ENCODE measurements at regions not wholly inside any gene's neighbourhood (a gene's known extent, or its start where the extent isn't known, plus 50 kb on each side); places are given as distances from the start of the nearest gene placed in this dataset.

GRCh38 chr11:134609361-134610115 lies 197.5 kb upstream of the B3GAT1 start:
- H3K27me3 ChIP-seq, result no peaks in the 10 kb centered on the region
- no peak overlapping the region for H3K4me2 ChIP-seq
- no peak for DNase-seq (ENCODE audit: low spot score)
- H3K9me3 ChIP-seq (ENCODE audit: low read depth), result no peaks in the 10 kb centered on the region
- Mint-ChIP-seq H3K4me3 (no peak overlapping the region), H3K36me3 (no peaks in the 10 kb centered on the region), H3K4me1 (peaks cover 3% of the 10 kb centered on the region), H3K27ac (no peak overlapping the region), H3K27me3 (ENCODE audit: insufficient read depth, low read depth) (peaks cover 16% of the 10 kb centered on the region), H3K9me3 (no peaks in the 10 kb centered on the region)
- H3K9ac ChIP-seq, result no peak overlapping the region
- no peaks in the 10 kb centered on the region for H3K36me3 ChIP-seq
- no peak for TF ChIP-seq EZH2 (IDR thresholded peaks at IDR 0.05)
- TF ChIP-seq EZH2phosphoT487 (IDR thresholded peaks at IDR 0.05), result no peak
- TF ChIP-seq, protein P1, sequence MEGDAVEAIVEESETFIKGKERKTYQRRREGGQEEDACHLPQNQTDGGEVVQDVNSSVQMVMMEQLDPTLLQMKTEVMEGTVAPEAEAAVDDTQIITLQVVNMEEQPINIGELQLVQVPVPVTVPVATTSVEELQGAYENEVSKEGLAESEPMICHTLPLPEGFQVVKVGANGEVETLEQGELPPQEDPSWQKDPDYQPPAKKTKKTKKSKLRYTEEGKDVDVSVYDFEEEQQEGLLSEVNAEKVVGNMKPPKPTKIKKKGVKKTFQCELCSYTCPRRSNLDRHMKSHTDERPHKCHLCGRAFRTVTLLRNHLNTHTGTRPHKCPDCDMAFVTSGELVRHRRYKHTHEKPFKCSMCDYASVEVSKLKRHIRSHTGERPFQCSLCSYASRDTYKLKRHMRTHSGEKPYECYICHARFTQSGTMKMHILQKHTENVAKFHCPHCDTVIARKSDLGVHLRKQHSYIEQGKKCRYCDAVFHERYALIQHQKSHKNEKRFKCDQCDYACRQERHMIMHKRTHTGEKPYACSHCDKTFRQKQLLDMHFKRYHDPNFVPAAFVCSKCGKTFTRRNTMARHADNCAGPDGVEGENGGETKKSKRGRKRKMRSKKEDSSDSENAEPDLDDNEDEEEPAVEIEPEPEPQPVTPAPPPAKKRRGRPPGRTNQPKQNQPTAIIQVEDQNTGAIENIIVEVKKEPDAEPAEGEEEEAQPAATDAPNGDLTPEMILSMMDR (IDR thresholded peaks at IDR 0.05), result no peak
- no peak overlapping the region for H3K4me3 ChIP-seq
- no peak overlapping the region for H2AFZ ChIP-seq (replicated peaks)
- no peak overlapping the region for H3K27ac ChIP-seq
- no peaks in the 10 kb centered on the region for H3K79me2 ChIP-seq (ENCODE audit: low read depth)
- H3F3A ChIP-seq (ENCODE audit: low read depth), result no peaks in the 10 kb centered on the region
- H3K4me1 ChIP-seq, result no peaks in the 10 kb centered on the region
- no peaks in the 10 kb centered on the region for H4K20me1 ChIP-seq (ENCODE audit: low read depth)

DNA sequence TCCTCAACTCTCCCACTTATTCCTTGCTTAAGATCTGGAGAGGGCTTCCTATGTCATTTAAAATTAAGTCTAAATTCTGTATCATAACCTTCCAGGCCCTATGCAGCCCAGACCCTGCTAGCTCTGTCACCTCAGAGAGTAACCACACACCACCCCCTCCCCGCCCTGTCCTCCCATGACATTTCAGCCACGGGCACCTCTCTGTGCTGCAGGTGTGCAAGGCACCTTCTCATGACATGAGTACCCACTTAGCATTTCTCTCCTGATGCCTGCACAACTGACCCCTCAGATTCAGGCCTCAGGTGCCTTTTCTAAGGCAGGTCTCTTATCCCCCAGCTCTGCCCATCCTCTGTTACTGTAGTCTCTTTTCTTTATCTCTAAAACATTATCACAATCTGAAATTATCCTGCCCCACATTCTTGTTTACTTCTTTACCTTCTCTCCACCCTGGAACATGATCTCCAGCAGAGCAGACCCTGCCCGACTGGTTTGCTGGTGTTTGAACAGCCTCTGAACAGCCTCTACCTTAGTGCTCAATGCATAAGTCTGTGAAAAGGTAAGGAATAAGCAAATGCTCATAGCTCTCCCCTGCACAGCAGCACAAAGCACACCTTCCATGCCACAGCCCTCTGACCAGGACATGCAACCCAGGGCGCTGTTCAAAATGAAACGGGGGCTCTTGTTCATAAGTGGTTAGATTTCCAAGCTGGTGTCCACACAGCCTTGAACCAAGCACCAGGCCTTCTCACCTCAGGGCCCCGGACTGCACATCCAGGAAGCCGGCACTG lies 196.1 kb upstream of the B3GAT1 start:
- H3K4me1 Mint-ChIP-seq, result peaks cover 3% of the 10 kb centered on the region
- H3K4me3 Mint-ChIP-seq, result no peak overlapping the region
- no peak overlapping the region for H3K9ac ChIP-seq
- no peak for DNase-seq (ENCODE audit: low spot score)
- H3K4me2 ChIP-seq, result no peak overlapping the region
- H3K27me3 Mint-ChIP-seq (ENCODE audit: insufficient read depth, low read depth), result peaks cover 12% of the 10 kb centered on the region
- no peaks in the 10 kb centered on the region for H3K4me1 ChIP-seq
- H2AFZ ChIP-seq (replicated peaks), result no peak overlapping the region
- no peaks in the 10 kb centered on the region for H4K20me1 ChIP-seq (ENCODE audit: low read depth)
- H3K79me2 ChIP-seq (ENCODE audit: low read depth), result no peaks in the 10 kb centered on the region
- no peaks in the 10 kb centered on the region for H3K27me3 ChIP-seq
- no peak overlapping the region for H3K4me3 ChIP-seq
- H3K27ac Mint-ChIP-seq, result peak overlapping the region; percentile 2
- H3K36me3 Mint-ChIP-seq, result no peaks in the 10 kb centered on the region
- no peaks in the 10 kb centered on the region for H3K36me3 ChIP-seq
- no peaks in the 10 kb centered on the region for H3K9me3 ChIP-seq (ENCODE audit: low read depth)
- no peak overlapping the region for H3K27ac ChIP-seq
- TF ChIP-seq EZH2phosphoT487 (IDR thresholded peaks at IDR 0.05), result no peak
- no peak for TF ChIP-seq EZH2 (IDR thresholded peaks at IDR 0.05)
- TF ChIP-seq, protein P1 (IDR thresholded peaks at IDR 0.05), result no peak
- H3F3A ChIP-seq (ENCODE audit: low read depth), result no peaks in the 10 kb centered on the region
- no peaks in the 10 kb centered on the region for H3K9me3 Mint-ChIP-seq

- H3K9ac ChIP-seq, result no peak overlapping the region
Measured at GRCh38 chr11:134606251-134606650, 194.2 kb upstream of the B3GAT1 start.

More at GRCh38 chr11:134606251-134606650, 194.2 kb upstream of the B3GAT1 start:
- Histone ChIP-seq H3K4me3 (no peak overlapping the region), H3K4me2 (no peak overlapping the region), H3K36me3 (no peaks in the 10 kb centered on the region), H3K9me3 (ENCODE audit: low read depth) (no peaks in the 10 kb centered on the region), H3K27me3 (no peaks in the 10 kb centered on the region), H4K20me1 (ENCODE audit: low read depth) (no peaks in the 10 kb centered on the region), H3K27ac (no peak overlapping the region), H3K79me2 (ENCODE audit: low read depth) (no peaks in the 10 kb centered on the region), H2AFZ (replicated peaks) (no peak overlapping the region), H3F3A (ENCODE audit: low read depth) (no peaks in the 10 kb centered on the region), H3K4me1 (no peaks in the 10 kb centered on the region)
- DNase-seq (ENCODE audit: low spot score), result no peak
- H3K27ac Mint-ChIP-seq, result no peak overlapping the region
- TF ChIP-seq EZH2phosphoT487 (IDR thresholded peaks at IDR 0.05), result no peak
- no peaks in the 10 kb centered on the region for H3K36me3 Mint-ChIP-seq
- H3K4me1 Mint-ChIP-seq, result peaks cover 3% of the 10 kb centered on the region
- no peaks in the 10 kb centered on the region for H3K9me3 Mint-ChIP-seq
- H3K4me3 Mint-ChIP-seq, result no peak overlapping the region
- H3K27me3 Mint-ChIP-seq (ENCODE audit: insufficient read depth, low read depth), result peaks cover 10% of the 10 kb centered on the region
